Endothelial cell of hepatic sinusoid (primary cell): ENCODE measurements at regions not wholly inside any gene's neighbourhood (a gene's known extent, or its start where the extent isn't known, plus 50 kb on each side); places are given as distances from the start of the nearest gene placed in this dataset.
"Not testable (repeated sequence)": the region's sequence is repeated elsewhere in the genome, so short reads cannot be mapped to it uniquely, and the experiment has no call there.

Source experiments
- in situ Hi-C: cut with HindIII; loops from 2 replicates; pipeline ENCODE4 v1.10.0; 2017; ENCODE audit warnings: low sequenced_read_pairs

DNA sequence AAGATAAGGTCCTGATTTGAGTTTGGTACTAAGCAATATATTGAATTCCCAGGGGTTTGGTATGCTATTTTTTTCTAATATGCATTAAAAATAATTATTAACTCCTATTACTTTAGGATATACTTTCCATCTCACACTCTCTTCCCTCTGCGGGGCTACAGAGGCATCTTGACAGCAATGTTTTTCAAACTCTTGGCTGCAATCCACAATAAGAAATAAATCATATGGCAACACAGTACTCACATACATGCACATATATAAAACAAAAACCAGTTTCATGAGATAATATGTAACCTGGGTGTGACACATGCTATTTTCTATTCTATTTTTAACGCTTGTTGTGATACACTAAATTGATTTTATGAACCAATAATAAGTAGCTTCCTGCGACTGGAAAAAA, 189.5 kb downstream of the UNC5CL start:
- in situ Hi-C loops, result no loop called here

DNA sequence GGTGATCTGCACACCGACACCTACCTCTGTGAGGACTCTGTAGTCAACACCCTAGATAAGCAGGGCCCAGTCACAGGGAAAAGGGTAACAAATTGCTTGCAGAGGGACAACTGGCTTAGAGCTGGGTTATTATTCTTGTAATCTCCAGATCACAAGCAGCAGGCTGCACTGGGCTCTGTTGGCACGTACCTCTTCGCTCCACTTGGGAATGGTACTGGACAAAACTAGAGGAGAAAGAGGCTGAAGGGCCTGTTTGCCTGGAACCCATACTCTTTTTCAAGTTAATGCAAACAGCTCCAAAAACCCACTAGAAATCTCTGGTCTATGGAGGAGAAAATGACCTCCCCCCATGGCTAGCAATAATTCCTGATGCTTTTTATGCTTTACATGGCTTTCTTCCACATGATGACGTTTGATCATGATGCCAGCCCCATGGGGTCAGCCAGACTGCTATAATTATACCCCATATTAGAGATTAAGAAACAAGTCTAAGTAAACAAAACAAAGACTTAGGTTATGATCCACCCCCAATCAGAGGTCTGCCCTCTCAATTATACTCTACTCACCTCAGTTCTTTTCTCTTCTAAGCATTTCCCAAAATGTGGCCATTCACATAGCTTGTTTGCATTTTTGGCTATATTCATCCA, 190.0 kb downstream of the UNC5CL start:
- in situ Hi-C loops, result no loop called here

DNA sequence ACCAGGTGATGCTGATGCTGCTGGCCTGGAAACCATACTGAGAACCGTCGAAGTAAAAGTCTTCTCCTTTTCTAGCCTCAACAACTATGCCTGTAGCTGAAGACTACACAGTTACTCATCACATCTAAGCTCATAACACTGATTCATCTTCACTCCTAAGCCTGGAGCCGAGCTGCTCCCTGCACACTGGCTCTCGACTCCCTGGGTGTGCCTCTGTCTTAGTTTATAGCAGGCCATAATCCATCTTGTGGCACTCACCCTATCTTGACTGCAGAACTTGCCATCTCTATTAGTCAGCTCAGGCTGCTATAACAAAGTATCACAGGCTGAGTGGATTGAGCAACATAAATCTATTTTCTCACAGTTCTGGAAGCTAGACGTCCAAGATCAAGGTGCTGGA, 191.0 kb downstream of the UNC5CL start:
- in situ Hi-C loops, result no loop called here

DNA sequence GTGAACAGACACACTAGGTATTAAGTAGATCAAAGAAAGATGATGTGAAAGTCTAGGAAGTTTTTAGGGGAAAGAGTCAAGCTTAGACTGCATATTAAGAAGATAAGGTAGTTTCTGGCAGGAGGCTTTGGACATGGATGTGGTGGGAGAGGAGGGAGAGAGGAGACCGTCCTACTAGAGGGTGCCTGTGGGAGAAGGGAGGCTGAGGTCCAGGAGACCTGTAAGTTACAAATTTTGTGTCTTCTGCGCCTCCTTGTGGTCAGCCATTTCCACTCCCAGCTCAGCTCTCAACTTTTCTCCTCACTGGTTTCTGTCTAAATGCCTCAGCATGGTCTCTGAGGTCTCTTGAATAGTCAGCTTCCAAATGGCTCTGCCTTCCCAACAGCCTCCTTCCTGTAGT, 193.5 kb downstream of the UNC5CL start:
- in situ Hi-C loops, result no loop called here

DNA sequence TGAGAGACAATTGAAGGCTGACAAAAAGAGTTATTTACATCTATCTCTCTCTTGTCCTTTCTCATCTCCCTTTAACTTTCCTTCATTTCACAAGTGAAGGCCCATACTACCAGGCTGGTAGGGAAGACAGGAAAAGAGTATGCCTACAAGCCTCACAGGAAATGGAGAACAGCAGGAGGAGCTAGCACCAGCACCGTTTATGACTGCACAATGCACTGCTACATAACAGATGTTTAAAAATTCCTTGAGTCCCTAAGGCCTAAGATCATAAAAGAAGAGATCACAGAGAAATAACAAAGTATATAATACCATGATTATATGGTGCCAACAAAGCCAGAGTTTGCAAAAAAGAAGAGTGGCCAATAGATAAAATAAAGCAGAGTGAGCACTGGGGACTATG, 194.8 kb downstream of the UNC5CL start:
- in situ Hi-C loops, result no loop called here

DNA sequence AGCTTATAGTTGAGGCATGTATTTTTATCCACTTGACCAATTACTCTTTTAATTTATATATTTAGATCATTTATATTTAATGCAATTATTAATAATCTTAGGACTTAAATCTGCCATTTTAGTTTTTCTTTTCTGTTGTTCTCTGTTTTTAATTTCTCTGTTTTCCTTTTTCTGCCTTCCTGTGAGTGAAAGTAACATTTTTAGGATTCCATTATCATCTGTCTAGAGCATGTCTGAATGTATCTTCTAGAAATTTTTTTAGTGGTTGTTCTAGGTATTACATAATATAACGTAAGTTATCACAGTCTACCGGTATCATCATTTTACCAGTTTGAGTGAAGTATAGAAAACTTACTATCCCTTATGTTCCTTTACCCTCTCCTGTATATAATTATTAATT, 197.3 kb downstream of the UNC5CL start:
- in situ Hi-C loops, result no loop called here

DNA sequence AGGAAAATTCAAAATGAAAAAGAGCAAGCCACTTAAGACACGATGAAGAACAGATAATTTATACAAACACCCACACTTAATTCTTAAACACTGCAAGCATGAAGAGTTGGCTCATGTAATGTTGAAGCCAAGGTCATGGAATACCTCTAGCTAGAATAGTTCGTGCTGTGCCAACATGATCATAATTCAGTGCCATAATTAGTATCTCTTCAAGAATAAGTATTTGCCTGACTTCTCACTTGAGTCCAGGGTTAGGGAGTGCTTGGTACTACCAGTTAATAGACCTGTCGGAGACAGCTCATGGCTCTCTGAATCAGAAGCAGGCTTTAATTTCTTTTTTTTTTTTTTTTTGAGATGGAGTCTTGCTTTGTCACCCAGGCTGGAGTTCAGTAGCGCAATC, 206.3 kb downstream of the UNC5CL start:
- in situ Hi-C loops, result no loop called here

DNA sequence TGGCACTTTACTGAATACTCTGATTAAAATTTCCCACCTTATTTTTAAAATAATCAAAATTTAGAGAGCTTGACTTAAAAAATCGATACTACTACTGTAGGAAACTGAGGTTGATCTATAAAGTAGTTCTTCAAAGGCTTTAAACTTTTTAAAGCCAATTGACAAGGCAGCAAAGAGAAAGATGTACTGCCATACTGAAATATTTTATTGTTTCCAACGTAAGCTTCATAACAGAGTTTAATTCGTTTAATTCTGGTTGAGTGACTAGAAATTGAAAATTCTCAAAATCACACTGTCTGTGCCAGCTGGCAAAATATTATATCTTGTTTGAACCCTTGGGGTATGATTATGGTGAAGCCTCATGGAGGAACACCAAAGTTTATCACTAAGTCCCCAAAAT, 207.6 kb downstream of the UNC5CL start:
- in situ Hi-C loops, result no loop called here

DNA sequence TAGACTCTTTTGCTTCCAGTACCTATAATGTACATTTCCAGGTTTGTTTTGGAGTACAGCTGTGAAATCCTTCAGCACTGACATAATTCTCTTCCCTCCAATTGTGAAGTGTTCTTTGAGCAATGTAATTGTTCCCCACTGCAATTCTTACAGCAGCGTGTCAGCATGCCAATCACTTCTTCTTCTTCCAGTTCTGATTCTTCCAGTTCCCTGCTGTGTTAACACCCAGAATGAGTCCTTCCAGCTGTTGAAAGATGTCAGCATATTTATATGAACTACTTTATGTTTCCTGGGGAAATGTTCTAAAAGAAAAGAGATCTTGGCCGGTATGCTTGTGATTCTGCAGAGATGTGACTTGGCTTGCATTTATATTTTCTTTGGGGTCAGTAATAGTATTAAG, 213.9 kb downstream of the UNC5CL start:
- in situ Hi-C loops, result no loop called here

DNA sequence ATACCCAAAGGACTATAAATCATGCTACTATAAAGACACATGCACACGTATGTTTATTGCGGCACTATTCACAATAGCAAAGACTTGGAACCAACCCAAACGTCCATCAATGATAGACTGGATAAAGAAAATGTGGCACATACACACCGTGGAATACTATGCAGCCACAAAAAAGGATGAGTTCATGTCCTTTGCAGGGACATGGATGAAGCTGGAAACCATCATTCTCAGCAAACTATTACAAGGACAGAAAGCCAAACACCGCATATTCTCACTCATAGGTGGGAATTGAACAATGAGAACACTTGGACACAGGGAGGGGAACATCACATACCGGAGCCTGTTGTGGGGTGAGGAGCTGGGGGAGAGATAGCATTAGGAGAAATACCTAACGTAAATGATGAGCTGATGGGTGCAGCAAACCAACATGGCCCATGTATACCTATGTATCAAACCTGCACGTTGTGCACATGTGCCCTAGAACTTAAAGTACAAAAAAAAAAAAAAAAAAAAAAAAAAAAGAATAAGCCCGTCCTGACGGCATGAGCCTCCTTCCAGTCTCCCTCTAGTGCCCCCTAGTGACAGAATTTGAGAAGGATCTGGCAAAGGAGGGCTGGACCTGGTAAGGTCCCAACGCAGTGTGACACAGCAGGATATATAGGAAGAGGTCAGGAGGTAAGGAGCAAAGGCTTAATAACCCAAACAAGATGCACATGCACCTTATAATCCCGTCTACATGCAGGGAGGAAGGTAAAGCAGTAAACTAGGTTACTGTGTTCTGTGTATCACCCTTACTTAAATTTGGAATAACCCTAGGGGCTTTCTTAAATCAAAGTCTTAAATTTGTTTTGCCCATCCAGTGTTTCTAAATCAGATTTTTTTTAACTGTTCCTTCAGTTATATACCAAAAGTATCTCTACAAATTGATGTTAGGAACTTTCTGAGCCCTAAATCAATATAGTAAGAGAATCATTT, 214.8 kb downstream of the UNC5CL start:
- in situ Hi-C loops, result not testable (repeated sequence)

DNA sequence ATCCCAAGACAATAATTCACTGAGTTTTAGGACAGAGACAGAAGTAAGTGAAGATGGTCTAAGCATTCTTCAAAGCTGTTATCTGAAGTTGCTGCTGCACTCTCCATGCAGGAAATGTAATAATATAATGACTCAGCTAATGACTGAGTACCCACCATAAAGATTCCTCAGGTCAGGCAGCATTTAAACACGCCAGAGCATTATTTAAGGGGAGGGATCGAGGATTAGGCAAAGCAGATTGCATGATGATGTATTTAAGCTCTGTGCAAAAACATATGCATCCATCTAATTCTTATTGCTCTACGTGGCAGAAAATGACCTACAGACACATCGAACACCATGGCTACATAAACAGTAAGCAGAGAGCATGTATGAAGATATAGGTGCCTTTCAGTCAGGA, 216.4 kb downstream of the UNC5CL start:
- in situ Hi-C loops, result no loop called here

DNA sequence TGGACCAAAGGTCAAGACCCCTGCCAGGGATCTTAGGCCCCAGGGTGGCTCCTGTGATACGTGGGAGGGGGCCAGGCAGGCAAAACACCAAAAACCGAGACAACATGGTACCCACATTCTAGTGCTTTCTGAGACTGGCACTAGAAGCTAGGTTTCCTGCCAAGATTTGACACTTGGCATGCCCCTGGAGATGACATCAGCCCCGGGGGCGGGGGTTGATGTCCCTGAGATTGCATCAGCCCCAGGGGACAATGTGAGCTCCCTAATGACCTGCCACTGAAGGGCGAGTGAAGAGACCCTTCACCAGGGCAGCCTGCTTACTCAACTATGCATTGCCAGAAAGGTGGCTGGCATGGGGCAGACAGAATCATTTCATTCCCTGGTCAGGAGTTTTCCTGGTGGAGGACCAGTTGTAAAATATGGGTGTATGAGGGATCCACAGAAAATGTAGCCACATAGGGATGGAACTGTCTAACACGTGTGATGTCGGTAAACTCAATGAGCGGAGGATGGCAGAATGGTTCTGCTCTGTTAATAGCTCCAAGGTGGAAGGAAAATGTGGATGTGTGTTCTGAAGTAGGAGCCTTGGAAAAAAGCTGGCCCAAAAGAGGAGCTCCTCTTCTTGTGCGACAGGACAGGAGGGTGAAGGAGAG, 219.7 kb downstream of the UNC5CL start:
- in situ Hi-C loops, result no loop called here

DNA sequence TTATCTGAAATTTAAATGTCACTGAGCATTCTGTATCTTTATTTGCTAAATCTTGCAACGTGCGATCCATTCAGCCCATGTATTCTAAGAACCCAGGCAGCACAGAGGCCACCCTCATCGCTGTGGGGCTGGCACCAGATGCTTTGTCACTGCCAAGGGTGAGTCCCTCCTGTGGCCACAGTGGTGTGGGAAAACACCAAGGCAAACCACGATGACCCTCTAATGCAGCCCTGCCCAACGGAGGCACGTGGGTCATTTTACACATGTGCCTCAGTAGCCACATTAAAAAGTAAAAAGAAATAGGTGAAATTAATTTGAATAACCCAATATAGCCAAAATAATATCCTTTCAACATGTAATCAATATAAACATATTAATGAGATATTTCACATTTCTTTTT, 221.7 kb downstream of the UNC5CL start:
- in situ Hi-C loops, result no loop called here

DNA sequence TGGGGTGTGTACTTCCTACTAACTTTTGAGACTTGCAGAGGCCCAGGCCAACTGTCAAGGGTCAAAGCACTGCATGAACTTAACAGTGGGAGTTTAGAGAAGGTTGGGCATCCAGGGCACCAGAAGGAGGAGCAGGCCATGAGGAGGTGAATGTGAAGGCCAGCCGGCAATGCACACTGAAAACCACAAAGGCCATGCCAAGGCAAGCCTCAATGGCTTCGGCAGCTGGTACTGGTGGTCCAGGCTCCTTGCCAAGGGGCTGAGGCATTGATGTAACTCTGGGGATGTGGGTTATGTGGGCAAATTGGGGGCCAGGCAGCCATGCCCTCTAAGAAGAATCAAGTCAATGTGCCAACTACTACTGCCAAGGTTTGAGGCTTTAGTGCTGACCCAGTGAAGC, 222.4 kb downstream of the UNC5CL start:
- in situ Hi-C loops, result no loop called here

DNA sequence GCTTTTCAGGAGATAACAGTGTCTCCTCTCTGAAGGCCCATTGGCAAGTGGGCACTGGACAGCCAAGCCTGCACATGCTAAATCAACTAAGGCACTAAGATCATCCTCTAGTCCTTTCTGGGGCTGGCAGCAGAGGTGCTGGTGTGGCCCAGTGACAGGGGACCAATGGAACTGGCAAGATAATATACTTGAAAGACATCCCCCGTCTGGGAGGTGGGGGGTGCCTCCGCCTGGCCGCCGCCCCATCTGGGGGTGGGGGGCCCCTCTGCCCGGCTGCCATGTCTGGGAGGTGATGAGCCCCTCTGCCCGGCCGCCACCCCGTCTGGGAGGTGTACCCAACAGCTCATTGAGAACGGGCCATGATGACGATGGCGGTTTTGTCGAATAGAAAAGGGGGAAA, 223.3 kb downstream of the UNC5CL start:
- in situ Hi-C loops, result no loop called here

DNA sequence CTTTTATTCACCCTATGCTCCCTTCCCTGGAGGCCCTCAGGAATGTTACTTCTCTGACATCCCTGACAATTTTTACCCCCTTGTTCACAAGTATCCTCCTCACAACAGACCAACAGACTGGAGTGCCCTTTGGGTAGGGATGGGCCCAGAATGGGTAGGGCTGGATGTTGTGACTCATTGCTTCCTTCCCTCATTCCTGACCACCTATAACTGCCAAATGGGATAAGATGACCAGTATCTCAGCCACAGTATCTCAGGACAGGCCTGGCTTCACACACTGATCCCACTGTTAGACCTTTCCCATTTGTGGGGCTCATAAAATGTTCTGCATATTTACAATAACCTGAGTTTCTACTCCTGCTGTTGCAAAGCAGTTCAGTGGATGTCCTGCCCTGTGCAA, 223.0 kb upstream of the LRFN2 start:
- in situ Hi-C loops, result no loop called here

DNA sequence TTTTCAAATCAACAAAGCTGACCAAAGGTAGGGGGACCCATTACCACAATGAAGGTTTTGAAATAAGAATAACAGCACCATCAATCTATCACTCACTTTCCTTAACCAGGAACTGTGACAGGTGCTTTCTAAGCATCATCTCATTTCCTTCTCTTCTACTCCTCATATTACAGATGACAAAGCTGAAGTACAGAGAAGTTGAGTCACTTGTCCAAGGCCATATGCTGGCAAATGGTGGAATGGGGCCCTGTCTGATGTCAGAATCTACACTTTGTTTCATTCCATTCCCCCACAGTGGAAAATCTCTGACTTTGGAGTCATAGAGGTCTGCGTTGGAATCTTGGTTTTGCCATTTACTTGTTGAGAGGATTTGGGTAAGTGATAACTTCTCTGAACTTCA, 222.5 kb upstream of the LRFN2 start:
- in situ Hi-C loops, result no loop called here

DNA sequence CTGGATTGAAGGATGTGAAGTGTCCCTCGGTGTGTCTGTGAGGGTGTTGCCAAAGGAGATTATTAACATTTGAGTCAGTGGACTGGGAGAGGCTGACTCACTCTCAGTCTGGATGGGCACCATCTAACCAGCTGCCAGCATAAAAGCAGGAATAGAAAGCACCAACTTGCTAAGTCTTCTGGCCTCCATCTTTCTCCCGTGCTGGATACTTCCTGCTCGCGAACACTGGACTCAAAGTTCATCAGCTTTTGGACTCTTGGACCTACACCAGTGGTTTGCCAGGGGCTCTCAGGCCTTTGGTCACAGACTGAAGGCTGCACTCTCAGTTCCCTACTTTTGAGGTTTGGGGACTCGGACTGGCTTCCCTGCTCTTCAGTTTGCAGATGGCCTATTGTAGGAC, 220.3 kb upstream of the LRFN2 start:
- in situ Hi-C loops, result no loop called here

DNA sequence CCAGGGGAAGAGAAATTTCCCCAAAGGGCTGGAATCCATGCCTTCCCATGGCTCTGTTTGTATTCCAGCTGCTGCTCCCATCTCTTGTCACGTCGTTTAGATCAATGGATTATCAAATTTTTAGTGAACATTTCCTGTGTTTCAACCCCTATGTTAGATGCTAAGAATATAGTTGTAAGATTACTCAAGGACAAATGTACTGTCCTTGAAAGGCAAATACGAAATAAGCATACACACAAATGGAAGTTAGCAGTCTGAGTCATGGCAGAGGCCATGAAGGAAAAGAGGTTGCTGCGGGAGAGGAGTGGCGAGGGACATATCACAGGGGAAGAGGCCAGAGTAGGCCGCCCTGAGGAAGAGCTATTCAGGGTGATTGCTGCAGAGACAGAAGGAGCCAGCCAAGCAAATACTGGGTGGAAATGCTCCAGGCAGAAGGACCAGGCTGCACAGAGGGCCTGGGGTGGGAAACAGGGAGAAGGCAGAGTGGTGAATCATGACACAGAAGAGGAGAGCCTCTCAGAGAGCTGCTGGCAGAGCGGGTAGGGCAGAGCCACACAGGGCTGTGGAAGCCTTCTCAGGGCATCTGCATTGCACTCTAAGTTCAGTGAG, 219.2 kb upstream of the LRFN2 start:
- in situ Hi-C loops, result no loop called here

DNA sequence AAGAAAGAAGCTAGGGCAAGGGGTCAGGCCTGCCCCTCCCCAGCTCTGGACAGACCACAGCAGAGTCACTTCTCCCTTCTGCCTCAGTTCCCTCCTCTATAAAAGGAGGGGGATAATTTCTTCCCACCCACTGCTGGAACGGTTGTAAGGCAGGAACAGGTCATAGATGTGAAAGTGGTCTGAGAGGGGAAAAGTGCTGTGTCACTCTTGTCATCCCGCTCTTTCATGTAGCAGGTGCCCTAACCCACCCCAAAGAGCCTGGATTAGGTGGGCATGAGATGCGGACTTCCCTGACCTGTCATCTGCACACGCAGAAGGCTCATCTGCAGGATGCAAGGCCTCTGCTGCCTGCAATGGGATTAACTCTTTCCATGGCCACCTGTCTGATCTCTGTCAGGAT, 218.2 kb upstream of the LRFN2 start:
- in situ Hi-C loops, result no loop called here

DNA sequence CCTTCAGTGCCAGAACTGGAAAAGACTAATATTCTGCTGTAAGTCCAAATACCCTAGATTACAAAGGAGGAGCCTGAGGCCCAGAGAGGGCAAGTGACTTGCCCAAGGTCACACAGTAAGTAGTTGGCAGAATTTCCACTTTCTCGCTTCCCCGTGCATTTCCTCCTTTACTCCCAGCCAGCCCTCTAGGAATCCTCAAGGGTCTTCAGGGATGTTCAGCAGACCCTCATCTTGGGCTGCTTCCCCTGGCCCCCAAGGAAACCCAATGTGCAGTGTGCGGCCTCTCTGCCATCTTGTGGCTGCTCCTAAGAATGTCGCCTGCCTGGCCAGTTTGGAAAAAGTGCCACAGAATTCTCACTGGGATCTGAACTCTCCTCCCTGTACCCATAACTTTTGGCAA, 217.7 kb upstream of the LRFN2 start:
- in situ Hi-C loops, result no loop called here
